ENCODE measurements at regions not wholly inside any gene's neighbourhood (a gene's known extent, or its start where the extent isn't known, plus 50 kb on each side); places are given as distances from the start of the nearest gene placed in this dataset.

DNA sequence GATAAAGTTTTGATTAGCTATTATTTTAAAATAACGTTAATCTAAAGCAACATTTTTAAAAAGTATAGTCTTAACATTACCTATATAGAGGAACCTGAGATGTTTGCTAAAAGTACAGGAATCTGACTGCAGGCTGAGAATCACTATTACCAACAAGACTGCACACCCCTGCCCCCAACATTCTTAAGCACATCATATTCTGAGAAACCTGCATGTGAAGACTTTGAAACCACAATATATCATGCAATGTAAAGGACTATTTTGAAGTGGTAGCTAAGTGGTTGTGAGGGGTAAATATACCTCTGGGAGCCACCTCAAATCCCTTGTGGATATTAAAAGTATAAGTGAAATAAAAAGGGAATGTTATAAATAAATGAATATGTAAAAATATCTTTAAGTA, 119.0 kb upstream of the KLF12 start:
- ChIA-PET POLR2A (no interaction called here), CTCF (no interaction called here)
- Mint-ChIP-seq H3K27me3 (ENCODE audit: low read depth) (no peaks in the 10 kb centered on the region), H3K36me3 (no peaks in the 10 kb centered on the region), H3K4me1 (peaks cover 7% of the 10 kb centered on the region), H3K9me3 (peaks cover 13% of the 10 kb centered on the region; the same call in 1 of the 2 replicates), H3K4me3 (no peak overlapping the region), H3K27ac (no peak overlapping the region)
- TF ChIP-seq CREM (CRISPR knock-in tag; IDR thresholded peaks at IDR 0.05) = no peak
- no peak for TF ChIP-seq HMGA2 (CRISPR knock-in tag; IDR thresholded peaks at IDR 0.05)
- TF ChIP-seq, protein P1, sequence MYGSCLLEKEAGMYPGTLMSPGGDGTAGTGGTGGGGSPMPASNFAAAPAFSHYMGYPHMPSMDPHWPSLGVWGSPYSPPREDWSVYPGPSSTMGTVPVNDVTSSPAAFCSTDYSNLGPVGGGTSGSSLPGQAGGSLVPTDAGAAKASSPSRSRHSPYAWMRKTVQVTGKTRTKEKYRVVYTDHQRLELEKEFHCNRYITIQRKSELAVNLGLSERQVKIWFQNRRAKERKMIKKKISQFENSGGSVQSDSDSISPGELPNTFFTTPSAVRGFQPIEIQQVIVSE (CRISPR knock-in tag; IDR thresholded peaks at IDR 0.05; ENCODE audit: borderline replicate concordance) = no peak
- no peak for TF ChIP-seq NFATC4 (CRISPR knock-in tag; IDR thresholded peaks at IDR 0.05)
- no peak for TF ChIP-seq ETV6 (CRISPR knock-in tag; IDR thresholded peaks at IDR 0.05)
- no peak for TF ChIP-seq TEAD4 (CRISPR knock-in tag; IDR thresholded peaks at IDR 0.05)
- TF ChIP-seq ZNF232 (CRISPR knock-in tag; IDR thresholded peaks at IDR 0.05) = no peak
- no peak for TF ChIP-seq NR2C2 (CRISPR knock-in tag; IDR thresholded peaks at IDR 0.05)
- TF ChIP-seq, protein P2, sequence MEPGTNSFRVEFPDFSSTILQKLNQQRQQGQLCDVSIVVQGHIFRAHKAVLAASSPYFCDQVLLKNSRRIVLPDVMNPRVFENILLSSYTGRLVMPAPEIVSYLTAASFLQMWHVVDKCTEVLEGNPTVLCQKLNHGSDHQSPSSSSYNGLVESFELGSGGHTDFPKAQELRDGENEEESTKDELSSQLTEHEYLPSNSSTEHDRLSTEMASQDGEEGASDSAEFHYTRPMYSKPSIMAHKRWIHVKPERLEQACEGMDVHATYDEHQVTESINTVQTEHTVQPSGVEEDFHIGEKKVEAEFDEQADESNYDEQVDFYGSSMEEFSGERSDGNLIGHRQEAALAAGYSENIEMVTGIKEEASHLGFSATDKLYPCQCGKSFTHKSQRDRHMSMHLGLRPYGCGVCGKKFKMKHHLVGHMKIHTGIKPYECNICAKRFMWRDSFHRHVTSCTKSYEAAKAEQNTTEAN (CRISPR knock-in tag; IDR thresholded peaks at IDR 0.05) = no peak
- TF ChIP-seq, protein P3, sequence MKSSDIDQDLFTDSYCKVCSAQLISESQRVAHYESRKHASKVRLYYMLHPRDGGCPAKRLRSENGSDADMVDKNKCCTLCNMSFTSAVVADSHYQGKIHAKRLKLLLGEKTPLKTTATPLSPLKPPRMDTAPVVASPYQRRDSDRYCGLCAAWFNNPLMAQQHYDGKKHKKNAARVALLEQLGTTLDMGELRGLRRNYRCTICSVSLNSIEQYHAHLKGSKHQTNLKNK (CRISPR knock-in tag; IDR thresholded peaks at IDR 0.05) = no peak
- no peak for TF ChIP-seq TCF7 (CRISPR knock-in tag; IDR thresholded peaks at IDR 0.05; ENCODE audit: low read depth)
- TF ChIP-seq, protein P4, sequence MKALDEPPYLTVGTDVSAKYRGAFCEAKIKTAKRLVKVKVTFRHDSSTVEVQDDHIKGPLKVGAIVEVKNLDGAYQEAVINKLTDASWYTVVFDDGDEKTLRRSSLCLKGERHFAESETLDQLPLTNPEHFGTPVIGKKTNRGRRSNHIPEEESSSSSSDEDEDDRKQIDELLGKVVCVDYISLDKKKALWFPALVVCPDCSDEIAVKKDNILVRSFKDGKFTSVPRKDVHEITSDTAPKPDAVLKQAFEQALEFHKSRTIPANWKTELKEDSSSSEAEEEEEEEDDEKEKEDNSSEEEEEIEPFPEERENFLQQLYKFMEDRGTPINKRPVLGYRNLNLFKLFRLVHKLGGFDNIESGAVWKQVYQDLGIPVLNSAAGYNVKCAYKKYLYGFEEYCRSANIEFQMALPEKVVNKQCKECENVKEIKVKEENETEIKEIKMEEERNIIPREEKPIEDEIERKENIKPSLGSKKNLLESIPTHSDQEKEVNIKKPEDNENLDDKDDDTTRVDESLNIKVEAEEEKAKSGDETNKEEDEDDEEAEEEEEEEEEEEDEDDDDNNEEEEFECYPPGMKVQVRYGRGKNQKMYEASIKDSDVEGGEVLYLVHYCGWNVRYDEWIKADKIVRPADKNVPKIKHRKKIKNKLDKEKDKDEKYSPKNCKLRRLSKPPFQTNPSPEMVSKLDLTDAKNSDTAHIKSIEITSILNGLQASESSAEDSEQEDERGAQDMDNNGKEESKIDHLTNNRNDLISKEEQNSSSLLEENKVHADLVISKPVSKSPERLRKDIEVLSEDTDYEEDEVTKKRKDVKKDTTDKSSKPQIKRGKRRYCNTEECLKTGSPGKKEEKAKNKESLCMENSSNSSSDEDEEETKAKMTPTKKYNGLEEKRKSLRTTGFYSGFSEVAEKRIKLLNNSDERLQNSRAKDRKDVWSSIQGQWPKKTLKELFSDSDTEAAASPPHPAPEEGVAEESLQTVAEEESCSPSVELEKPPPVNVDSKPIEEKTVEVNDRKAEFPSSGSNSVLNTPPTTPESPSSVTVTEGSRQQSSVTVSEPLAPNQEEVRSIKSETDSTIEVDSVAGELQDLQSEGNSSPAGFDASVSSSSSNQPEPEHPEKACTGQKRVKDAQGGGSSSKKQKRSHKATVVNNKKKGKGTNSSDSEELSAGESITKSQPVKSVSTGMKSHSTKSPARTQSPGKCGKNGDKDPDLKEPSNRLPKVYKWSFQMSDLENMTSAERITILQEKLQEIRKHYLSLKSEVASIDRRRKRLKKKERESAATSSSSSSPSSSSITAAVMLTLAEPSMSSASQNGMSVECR (CRISPR knock-in tag; IDR thresholded peaks at IDR 0.05; ENCODE audit: borderline replicate concordance) = no peak
- TF ChIP-seq, protein P5, sequence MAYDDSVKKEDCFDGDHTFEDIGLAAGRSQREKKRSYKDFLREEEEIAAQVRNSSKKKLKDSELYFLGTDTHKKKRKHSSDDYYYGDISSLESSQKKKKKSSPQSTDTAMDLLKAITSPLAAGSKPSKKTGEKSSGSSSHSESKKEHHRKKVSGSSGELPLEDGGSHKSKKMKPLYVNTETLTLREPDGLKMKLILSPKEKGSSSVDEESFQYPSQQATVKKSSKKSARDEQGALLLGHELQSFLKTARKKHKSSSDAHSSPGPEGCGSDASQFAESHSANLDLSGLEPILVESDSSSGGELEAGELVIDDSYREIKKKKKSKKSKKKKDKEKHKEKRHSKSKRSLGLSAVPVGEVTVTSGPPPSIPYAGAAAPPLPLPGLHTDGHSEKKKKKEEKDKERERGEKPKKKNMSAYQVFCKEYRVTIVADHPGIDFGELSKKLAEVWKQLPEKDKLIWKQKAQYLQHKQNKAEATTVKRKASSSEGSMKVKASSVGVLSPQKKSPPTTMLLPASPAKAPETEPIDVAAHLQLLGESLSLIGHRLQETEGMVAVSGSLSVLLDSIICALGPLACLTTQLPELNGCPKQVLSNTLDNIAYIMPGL (CRISPR knock-in tag; IDR thresholded peaks at IDR 0.05) = no peak
- TF ChIP-seq IRF2 (CRISPR knock-in tag; IDR thresholded peaks at IDR 0.05; ENCODE audit: borderline replicate concordance, low read depth) = no peak
- TF ChIP-seq ZNF219 (CRISPR knock-in tag; IDR thresholded peaks at IDR 0.05; ENCODE audit: borderline replicate concordance) = no peak
- TF ChIP-seq ZNF138 (CRISPR knock-in tag; conservative IDR thresholded peaks at IDR 0.05) = no peak
- TF ChIP-seq SOX15 (CRISPR knock-in tag; IDR thresholded peaks at IDR 0.05) = no peak
- no peak for TF ChIP-seq NFE2L1 (CRISPR knock-in tag; IDR thresholded peaks at IDR 0.05)
- no peak for TF ChIP-seq TEAD1 (CRISPR knock-in tag; IDR thresholded peaks at IDR 0.05)
- TF ChIP-seq, protein P6, sequence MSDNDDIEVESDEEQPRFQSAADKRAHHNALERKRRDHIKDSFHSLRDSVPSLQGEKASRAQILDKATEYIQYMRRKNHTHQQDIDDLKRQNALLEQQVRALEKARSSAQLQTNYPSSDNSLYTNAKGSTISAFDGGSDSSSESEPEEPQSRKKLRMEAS (CRISPR knock-in tag; IDR thresholded peaks at IDR 0.05) = no peak
- DNase-seq (ENCODE audit: low spot score) (no peak), ATAC-seq (no peak)

All from WTC11 (cell line).